ENCODE measurements at regions not wholly inside any gene's neighbourhood (a gene's known extent, or its start where the extent isn't known, plus 50 kb on each side); places are given as distances from the start of the nearest gene placed in this dataset.

- DNase-seq (ENCODE audit: low spot score), result no peak
- no peak for ATAC-seq (ENCODE audit: low FRiP score)
- no peak for TF ChIP-seq CTCF (IDR thresholded peaks at IDR 0.05)
Observed at GRCh38 chr15:25510146-25510545, 71.3 kb upstream of the UBE3A start.

- ATAC-seq (ENCODE audit: low FRiP score) (no peak), DNase-seq (ENCODE audit: low spot score) (no peak)
- no peak for TF ChIP-seq CTCF (IDR thresholded peaks at IDR 0.05)
Observed at GRCh38 chr15:25509703-25510102, 70.9 kb upstream of the UBE3A start.

- DNase-seq (ENCODE audit: low spot score) (no peak), ATAC-seq (ENCODE audit: low FRiP score) (no peak)
- TF ChIP-seq CTCF (IDR thresholded peaks at IDR 0.05), result peak in 1 of 3 donors; percentile 11
Observed at GRCh38 chr15:25508369-25509002, 69.7 kb upstream of the UBE3A start.

- DNase-seq (ENCODE audit: low spot score) (no peak), ATAC-seq (ENCODE audit: low FRiP score) (no peak)
- TF ChIP-seq CTCF (IDR thresholded peaks at IDR 0.05), result no peak
Observed at GRCh38 chr15:25504307-25504706, 65.5 kb upstream of the UBE3A start.

- no peak for DNase-seq (ENCODE audit: low spot score)
- ATAC-seq (ENCODE audit: low FRiP score), result no peak
- no peak for TF ChIP-seq CTCF (IDR thresholded peaks at IDR 0.05)
Observed at GRCh38 chr15:25501828-25502446, 63.1 kb upstream of the UBE3A start.

GRCh38 chr15:25498835-25499234 is 60.0 kb upstream of the UBE3A start:
- no peak for ATAC-seq (ENCODE audit: low FRiP score)
- no peak for TF ChIP-seq CTCF (IDR thresholded peaks at IDR 0.05)
- no peak for DNase-seq (ENCODE audit: low spot score)

GRCh38 chr15:25497934-25498333 is 59.1 kb upstream of the UBE3A start:
- TF ChIP-seq CTCF (IDR thresholded peaks at IDR 0.05), result no peak
- DNase-seq (ENCODE audit: low spot score) (no peak), ATAC-seq (ENCODE audit: low FRiP score) (no peak)

All from omental fat pad (tissue), 3 donors.